GM12874 (cell line): ENCODE measurements at regions not wholly inside any gene's neighbourhood (a gene's known extent, or its start where the extent isn't known, plus 50 kb on each side); places are given as distances from the start of the nearest gene placed in this dataset.

ENCODE experiments used
- CTCF ChIP-seq: IDR thresholded peaks from 2 replicates; pipeline ENCODE4 v1.5.1; 2011; ENCODE audit warnings: low read depth, mild to moderate bottlenecking, control low read depth, low read length, moderate library complexity; ENCODE audit not compliant: insufficient read depth

GRCh38 chr6:118761645-118762044 lies 110.3 kb upstream of the CEP85L start:
- no peak for TF ChIP-seq CTCF

GRCh38 chr6:118758946-118759345 lies 107.6 kb upstream of the CEP85L start:
- no peak for TF ChIP-seq CTCF

- no peak for TF ChIP-seq CTCF
Observed at GRCh38 chr6:118755941-118756646, 104.7 kb upstream of the CEP85L start.

GRCh38 chr6:118752803-118753202 lies 101.4 kb upstream of the CEP85L start:
- TF ChIP-seq CTCF, result no peak

GRCh38 chr6:118751072-118751471 lies 99.7 kb upstream of the CEP85L start:
- TF ChIP-seq CTCF, result no peak

- TF ChIP-seq CTCF, result no peak
Observed at GRCh38 chr6:118750143-118750542, 98.8 kb upstream of the CEP85L start.

- no peak for TF ChIP-seq CTCF
Observed at GRCh38 chr6:118748311-118749062, 97.1 kb upstream of the CEP85L start.
